Natural killer cell treated with Interleukin-12 subunit alpha and Interleukin-12 subunit beta and Interleukin-15 and Interleukin-18, amount 100 ng/mL, for 72 hours (primary cell): ENCODE measurements at regions not wholly inside any gene's neighbourhood (a gene's known extent, or its start where the extent isn't known, plus 50 kb on each side); places are given as distances from the start of the nearest gene placed in this dataset.
"Not testable (repeated sequence)": the region's sequence is repeated elsewhere in the genome, so short reads cannot be mapped to it uniquely, and the experiment has no call there.

Experiments used
- ATAC-seq, 2 donors: fragments of 150-1000 bp; cut with Tn5 transposase in 1 of 2; sonication (Bioruptor Pico), chemical (Tn5 transposase) in 1 of 2; 2 replicates each; pipeline ENCODE4 v1.10.0; 2021
- DNase-seq: peaks from one replicate; pipeline ENCODE4 v3.0.0; 2022; ENCODE audit warnings: low spot score
- H3K27ac Mint-ChIP-seq, 2 donors: 1 replicate in 1 of 2; 2 replicates in 1 of 2; pipeline ENCODE4 v1.8.0; 2022; ENCODE audit warnings: mixed read lengths in 2 of 2, mild to moderate bottlenecking in 1 of 2, moderate library complexity in 1 of 2
- H3K27me3 Mint-ChIP-seq, 2 donors: 1 replicate in 1 of 2; 2 replicates in 1 of 2; pipeline ENCODE4 v1.8.0; 2022; ENCODE audit warnings: mixed read lengths in 2 of 2
- H3K36me3 Mint-ChIP-seq: one replicate; pipeline ENCODE4 v1.8.0; 2022; ENCODE audit warnings: mixed read lengths
- H3K4me1 Mint-ChIP-seq, 2 donors: 1 replicate in 1 of 2; 2 replicates in 1 of 2; pipeline ENCODE4 v1.8.0; 2022; ENCODE audit warnings: low read depth in 2 of 2, mixed read lengths in 2 of 2, mild to moderate bottlenecking in 1 of 2
- H3K4me3 Mint-ChIP-seq: one replicate; pipeline ENCODE4 v1.8.0; 2022; ENCODE audit warnings: mixed read lengths
- H3K9me3 Mint-ChIP-seq: 2 replicates; pipeline ENCODE4 v1.8.0; 2022; ENCODE audit warnings: mixed read lengths

- Mint-ChIP-seq H3K27ac (no peak overlapping the region), H3K9me3 (peaks cover 7% of the 10 kb centered on the region), H3K4me3 (no peak overlapping the region), H3K4me1 (no peaks in the 10 kb centered on the region), H3K27me3 (peaks cover 25 to 39% of the 10 kb centered on the region in 2 donors), H3K36me3 (peaks cover 17% of the 10 kb centered on the region)
- no peak for DNase-seq
- no peak for ATAC-seq
Observed at GRCh38 chr10:4615042-4615441, 211.0 kb upstream of the AKR1E2 start.

DNA sequence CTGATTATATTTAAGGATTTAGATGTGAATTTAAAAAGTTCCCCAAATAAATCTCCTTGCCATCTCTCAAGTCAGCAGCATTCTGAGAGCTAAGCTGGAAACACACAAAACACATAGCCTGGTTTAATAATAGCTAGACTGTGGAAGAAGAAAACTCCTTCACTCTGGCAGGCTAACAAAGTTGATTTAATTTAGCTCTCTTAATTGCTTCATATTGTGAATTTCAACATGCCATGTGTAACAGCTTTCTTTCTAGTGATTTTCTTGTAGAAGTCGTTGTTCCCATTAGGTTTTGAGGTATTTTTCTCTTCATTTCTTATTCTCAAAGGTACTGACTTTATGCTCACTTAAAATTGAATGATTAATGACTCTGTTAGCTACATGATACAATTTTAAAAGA, 216.8 kb upstream of the AKR1E2 start:
- Mint-ChIP-seq H3K36me3 (no peaks in the 10 kb centered on the region), H3K27me3 (peaks cover 7 to 26% of the 10 kb centered on the region in 2 donors), H3K4me3 (no peak overlapping the region)

DNA sequence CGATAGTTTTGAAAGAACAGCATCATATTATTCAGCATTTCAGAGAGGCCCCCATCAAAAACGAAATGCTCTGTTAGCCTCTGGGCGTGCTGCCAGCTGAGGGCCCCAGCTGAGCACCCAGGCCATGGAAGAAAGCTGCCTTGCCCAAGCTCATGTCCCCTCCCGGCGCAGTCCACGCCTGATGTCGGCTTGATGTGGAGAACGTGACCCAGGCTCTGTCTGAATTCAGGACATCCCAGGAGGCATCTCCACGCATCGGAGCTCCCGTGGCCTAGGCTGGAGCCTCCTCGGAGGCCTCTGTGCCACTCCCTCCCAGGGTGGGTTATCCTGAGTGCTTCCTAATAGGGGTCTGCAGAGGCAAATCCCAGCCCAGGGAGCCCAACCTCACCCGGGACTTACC, 218.3 kb upstream of the AKR1E2 start:
- ATAC-seq (no peak), DNase-seq (no peak)
- Mint-ChIP-seq H3K4me1 (no peaks in the 10 kb centered on the region), H3K27ac (no peak overlapping the region), H3K4me3 (no peak overlapping the region), H3K9me3 (no peaks in the 10 kb centered on the region), H3K36me3 (no peaks in the 10 kb centered on the region), H3K27me3 (peaks cover 5 to 16% of the 10 kb centered on the region in 2 donors)

More for the DNA sequence above, 216.8 kb upstream of the AKR1E2 start:
- Mint-ChIP-seq H3K27ac (no peak overlapping the region), H3K4me1 (no peaks in the 10 kb centered on the region), H3K9me3 (no peaks in the 10 kb centered on the region)
- no peak for ATAC-seq
- no peak for DNase-seq

DNA sequence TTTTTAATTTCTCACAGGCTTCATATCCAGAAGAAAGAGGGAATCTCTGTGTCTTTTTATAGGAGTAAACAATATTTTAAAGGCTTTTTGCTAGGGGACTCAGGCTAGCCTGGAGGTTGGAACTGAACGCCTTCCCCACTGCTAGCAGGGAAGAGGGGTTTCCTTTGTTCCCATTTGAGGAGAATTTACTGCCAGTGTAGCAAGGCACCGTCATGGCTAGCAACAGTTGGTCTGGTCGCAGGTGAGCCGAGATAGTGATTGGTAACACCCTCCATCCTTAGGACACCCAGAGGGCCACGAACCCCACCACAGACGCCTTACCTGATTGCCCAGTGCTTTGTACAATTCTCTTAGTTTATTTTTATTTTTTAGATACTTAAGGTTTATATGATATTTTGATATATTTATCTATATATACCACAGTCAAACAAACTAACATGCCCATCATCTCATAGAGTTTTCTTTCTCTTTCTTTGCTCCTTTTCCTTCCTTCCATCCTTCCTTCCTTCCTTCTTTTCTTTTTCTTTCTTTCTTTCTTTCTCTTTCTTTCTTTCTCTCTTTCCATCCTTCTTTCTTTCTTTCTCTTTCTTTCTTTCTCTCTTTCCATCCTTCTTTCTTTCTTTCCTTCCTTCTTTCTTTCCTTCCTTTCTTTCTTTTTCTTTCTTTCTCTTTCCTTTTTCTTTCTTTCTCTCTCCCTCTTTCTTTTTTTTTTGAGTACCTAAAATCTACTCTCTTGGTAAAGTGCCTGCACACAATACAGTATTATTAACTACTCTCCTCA, 219.0 kb upstream of the AKR1E2 start:
- Mint-ChIP-seq H3K27ac (no peak overlapping the region), H3K9me3 (no peaks in the 10 kb centered on the region), H3K36me3 (no peaks in the 10 kb centered on the region), H3K4me3 (no peak overlapping the region), H3K4me1 (no peaks in the 10 kb centered on the region), H3K27me3 (peaks cover 4 to 16% of the 10 kb centered on the region in 2 donors)
- DNase-seq (no peak), ATAC-seq (no peak)

- Mint-ChIP-seq H3K4me1 (no peaks in the 10 kb centered on the region), H3K27me3 (peaks cover 0 to 16% of the 10 kb centered on the region in 2 donors), H3K27ac (no peak overlapping the region), H3K9me3 (no peaks in the 10 kb centered on the region), H3K4me3 (no peak overlapping the region), H3K36me3 (no peaks in the 10 kb centered on the region)
- DNase-seq (no peak), ATAC-seq (no peak)
Observed at GRCh38 chr10:4602764-4603491, 223.1 kb upstream of the AKR1E2 start.

- no peak for ATAC-seq
- no peaks in the 10 kb centered on the region for H3K9me3 Mint-ChIP-seq
- H3K4me3 Mint-ChIP-seq = no peak overlapping the region
- no peaks in the 10 kb centered on the region for H3K4me1 Mint-ChIP-seq
- no peak overlapping the region for H3K27ac Mint-ChIP-seq
- DNase-seq = no peak
- no peaks in the 10 kb centered on the region for H3K36me3 Mint-ChIP-seq
- H3K27me3 Mint-ChIP-seq = peaks cover 4 to 8% of the 10 kb centered on the region in 2 donors
Observed at GRCh38 chr10:4599471-4599870, 226.5 kb upstream of the AKR1E2 start.

GRCh38 chr10:4597898-4598297, 228.1 kb upstream of the AKR1E2 start:
- H3K4me3 Mint-ChIP-seq, H3K4me1 Mint-ChIP-seq, H3K27me3 Mint-ChIP-seq, H3K9me3 Mint-ChIP-seq, H3K36me3 Mint-ChIP-seq, H3K27ac Mint-ChIP-seq, ATAC-seq, DNase-seq: not testable (repeated sequence)

- ATAC-seq = no peak
- no peaks in the 10 kb centered on the region for H3K9me3 Mint-ChIP-seq
Observed at GRCh38 chr10:4596951-4597350, 229.1 kb upstream of the AKR1E2 start.

DNA sequence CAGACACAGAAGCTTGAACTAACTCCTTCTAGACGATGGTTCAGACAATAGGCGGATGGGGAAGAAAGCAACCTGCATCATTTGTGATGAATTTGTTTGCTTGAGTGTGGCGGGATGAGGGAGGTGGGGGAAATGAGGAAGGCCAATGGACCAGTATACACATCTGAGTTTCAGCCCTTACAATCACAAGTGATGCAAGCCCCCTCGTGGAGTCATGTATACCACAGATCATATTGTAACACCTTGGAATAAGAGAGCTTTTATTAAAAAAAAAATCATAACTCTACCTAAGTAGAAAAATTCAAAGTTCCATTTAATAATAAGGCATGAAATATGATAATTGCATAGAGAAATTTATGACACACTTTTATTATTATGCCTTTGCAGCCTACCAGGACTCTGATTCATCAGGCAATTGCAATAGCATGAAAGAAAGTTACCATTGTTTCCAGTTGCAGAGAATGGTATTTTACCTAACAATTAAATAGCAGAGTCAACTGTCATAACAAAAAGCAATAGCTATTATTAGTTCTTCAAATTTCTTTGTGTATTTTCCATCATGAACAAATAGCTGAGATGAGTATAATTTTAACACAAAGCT, 230.2 kb upstream of the AKR1E2 start:
- Mint-ChIP-seq H3K27ac (no peak overlapping the region), H3K9me3 (no peaks in the 10 kb centered on the region), H3K4me1 (no peaks in the 10 kb centered on the region), H3K27me3 (peaks cover 6 to 9% of the 10 kb centered on the region in 2 donors), H3K36me3 (no peaks in the 10 kb centered on the region), H3K4me3 (no peak overlapping the region)
- ATAC-seq (no peak), DNase-seq (no peak)

More at GRCh38 chr10:4596951-4597350, 229.1 kb upstream of the AKR1E2 start:
- Mint-ChIP-seq H3K4me1 (no peaks in the 10 kb centered on the region), H3K27me3 (peaks cover 4 to 8% of the 10 kb centered on the region in 2 donors), H3K27ac (no peak overlapping the region), H3K4me3 (no peak overlapping the region), H3K36me3 (no peaks in the 10 kb centered on the region)
- no peak for DNase-seq

DNA sequence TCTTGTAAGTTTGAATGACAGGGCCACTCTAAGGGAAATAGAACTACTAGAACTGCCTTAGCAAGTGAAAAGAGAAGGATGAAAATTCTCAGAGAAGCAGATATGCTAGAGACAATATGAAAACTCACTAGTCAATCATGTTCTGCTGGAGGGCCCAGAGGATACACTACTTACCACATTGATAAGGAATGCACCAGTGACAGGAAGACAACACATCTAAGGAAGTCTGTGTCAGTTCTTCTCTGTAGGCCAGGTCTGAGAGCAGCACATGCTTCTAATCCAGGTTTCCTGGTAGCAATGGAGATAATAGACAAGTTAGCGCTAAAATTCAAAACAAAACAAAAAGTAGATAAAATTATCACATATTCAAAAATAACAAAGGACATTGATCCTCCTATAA, 235.2 kb upstream of the AKR1E2 start:
- Mint-ChIP-seq H3K4me3 (no peak overlapping the region), H3K4me1 (no peaks in the 10 kb centered on the region), H3K27ac (no peak overlapping the region), H3K27me3 (peaks cover 7 to 14% of the 10 kb centered on the region in 2 donors), H3K36me3 (no peaks in the 10 kb centered on the region), H3K9me3 (no peaks in the 10 kb centered on the region)
- DNase-seq (no peak), ATAC-seq (no peak)

GRCh38 chr10:4588824-4589223, 237.2 kb upstream of the AKR1E2 start:
- H3K36me3 Mint-ChIP-seq = no peaks in the 10 kb centered on the region
- ATAC-seq (no peak), DNase-seq (no peak)
- peaks cover 9 to 14% of the 10 kb centered on the region in 2 donors for H3K27me3 Mint-ChIP-seq
- no peaks in the 10 kb centered on the region for H3K4me1 Mint-ChIP-seq
- no peaks in the 10 kb centered on the region for H3K9me3 Mint-ChIP-seq
- H3K4me3 Mint-ChIP-seq = no peak overlapping the region
- H3K27ac Mint-ChIP-seq = no peak overlapping the region

DNA sequence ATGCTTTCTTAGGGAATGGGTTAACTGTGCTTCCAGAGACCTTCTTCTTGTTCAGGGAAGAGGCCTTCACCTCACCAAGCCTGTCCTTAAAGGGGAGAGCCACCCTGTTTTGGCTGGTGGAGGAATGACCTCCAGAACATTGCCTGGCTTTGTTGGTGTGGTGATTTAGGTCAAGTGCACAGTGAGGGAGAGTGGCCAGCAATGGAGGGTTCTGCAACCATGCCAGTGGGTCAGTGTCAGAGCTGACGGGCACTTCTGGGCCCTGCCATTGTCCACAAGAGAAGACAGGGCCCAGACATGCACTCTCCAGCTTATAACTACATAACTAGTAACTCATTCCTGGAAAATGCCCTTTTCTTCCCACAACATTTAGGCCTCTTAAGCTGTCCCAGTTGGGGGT, 238.5 kb upstream of the AKR1E2 start:
- DNase-seq (no peak), ATAC-seq (no peak)
- Mint-ChIP-seq H3K9me3 (no peaks in the 10 kb centered on the region), H3K4me3 (no peak overlapping the region), H3K27me3 (peaks cover 9 to 17% of the 10 kb centered on the region in 2 donors), H3K27ac (no peak overlapping the region), H3K36me3 (no peaks in the 10 kb centered on the region), H3K4me1 (no peaks in the 10 kb centered on the region)

GRCh38 chr10:4586776-4587175, 239.2 kb upstream of the AKR1E2 start:
- H3K4me1 Mint-ChIP-seq = no peaks in the 10 kb centered on the region
- H3K27me3 Mint-ChIP-seq = peaks cover 9 to 23% of the 10 kb centered on the region in 2 donors
- no peaks in the 10 kb centered on the region for H3K36me3 Mint-ChIP-seq
- H3K9me3 Mint-ChIP-seq = no peaks in the 10 kb centered on the region
- H3K27ac Mint-ChIP-seq = no peak overlapping the region
- DNase-seq (no peak), ATAC-seq (no peak)
- no peak overlapping the region for H3K4me3 Mint-ChIP-seq

GRCh38 chr10:4581929-4582328, 244.1 kb upstream of the AKR1E2 start:
- Mint-ChIP-seq H3K9me3 (no peaks in the 10 kb centered on the region), H3K36me3 (no peaks in the 10 kb centered on the region), H3K27ac (no peak overlapping the region), H3K4me1 (no peaks in the 10 kb centered on the region), H3K4me3 (no peak overlapping the region), H3K27me3 (peaks cover 5 to 23% of the 10 kb centered on the region in 2 donors)
- ATAC-seq = no peak
- DNase-seq = no peak
